IMR-90 (cell line): ENCODE measurements at regions not wholly inside any gene's neighbourhood (a gene's known extent, or its start where the extent isn't known, plus 50 kb on each side); places are given as distances from the start of the nearest gene placed in this dataset.

Experiments used
- BHLHE40 ChIP-seq: fragments of 150-350 bp; IDR thresholded peaks from 2 replicates; pipeline ENCODE4 v1.6.1; 2016; ENCODE audit warnings: mild to moderate bottlenecking, low read depth, low read length
- CTCF ChIP-seq: conservative IDR thresholded peaks from 2 replicates; pipeline ENCODE4 v1.5.1; 2012; ENCODE audit warnings: mild to moderate bottlenecking, low read depth, low read length, improper control_type of control experiment
- USF2 ChIP-seq: fragments of 150-350 bp; IDR thresholded peaks from 2 replicates; pipeline ENCODE4 v1.6.1; 2017; ENCODE audit warnings: mild to moderate bottlenecking, antibody characterized with exemption, low read length, low read depth

GRCh38 chr7:25656581-25657026 is 428.3 kb upstream of the NPVF start:
- TF ChIP-seq CTCF (no peak), BHLHE40 (no peak), USF2 (no peak)
